ENCODE measurements at regions not wholly inside any gene's neighbourhood (a gene's known extent, or its start where the extent isn't known, plus 50 kb on each side); places are given as distances from the start of the nearest gene placed in this dataset.

DNA sequence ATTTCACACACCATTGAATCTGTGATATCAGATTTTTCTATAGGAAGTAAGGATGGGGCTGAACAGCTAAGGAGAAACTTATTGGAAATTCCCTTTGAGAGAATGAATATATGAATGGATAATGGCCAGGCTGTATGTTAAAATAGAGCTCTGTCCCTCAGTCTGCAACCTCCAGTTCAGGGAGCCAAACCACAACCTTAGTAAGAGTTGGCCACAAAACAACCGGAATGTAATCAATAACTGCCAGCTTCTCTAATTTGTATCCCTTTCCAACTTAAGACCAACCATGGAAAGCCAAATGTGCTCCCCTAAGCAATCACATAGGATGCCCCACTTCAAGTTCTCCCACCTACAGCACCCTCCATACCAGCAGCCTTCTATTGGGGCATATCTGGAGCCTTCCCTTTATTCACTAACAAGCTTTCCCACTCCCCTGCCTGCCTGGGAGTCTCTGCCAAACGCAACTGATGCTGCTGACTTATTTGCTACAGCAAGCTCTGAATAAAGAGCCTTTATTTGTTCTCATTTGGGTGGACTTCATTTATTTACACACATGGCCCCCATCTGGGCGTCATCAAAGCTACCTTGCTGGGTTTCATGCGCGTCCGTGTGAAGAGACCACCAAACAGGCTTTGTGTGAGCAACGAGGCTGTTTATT lies 75.4 kb upstream of the LARS2 start:
- H3K4me1 ChIP-seq (ENCODE audit: insufficient read depth, poor library complexity, severe bottlenecking): no peaks in the 10 kb centered on the region
- no peak overlapping the region for H3K4me3 ChIP-seq (ENCODE audit: severe bottlenecking)
- no peaks in the 10 kb centered on the region for H3K36me3 ChIP-seq (ENCODE audit: low read depth)
- ATAC-seq (ENCODE audit: low read depth) (no peak), DNase-seq (ENCODE audit: low spot score) (no peak)
- no peaks in the 10 kb centered on the region for H3K9me3 ChIP-seq (ENCODE audit: severe bottlenecking)
- peaks cover 4% of the 10 kb centered on the region for H3K27me3 ChIP-seq (ENCODE audit: insufficient read depth, poor library complexity, severe bottlenecking)
- no peak overlapping the region for H3K27ac ChIP-seq (ENCODE audit: poor library complexity, severe bottlenecking)
- TF ChIP-seq, protein P1, sequence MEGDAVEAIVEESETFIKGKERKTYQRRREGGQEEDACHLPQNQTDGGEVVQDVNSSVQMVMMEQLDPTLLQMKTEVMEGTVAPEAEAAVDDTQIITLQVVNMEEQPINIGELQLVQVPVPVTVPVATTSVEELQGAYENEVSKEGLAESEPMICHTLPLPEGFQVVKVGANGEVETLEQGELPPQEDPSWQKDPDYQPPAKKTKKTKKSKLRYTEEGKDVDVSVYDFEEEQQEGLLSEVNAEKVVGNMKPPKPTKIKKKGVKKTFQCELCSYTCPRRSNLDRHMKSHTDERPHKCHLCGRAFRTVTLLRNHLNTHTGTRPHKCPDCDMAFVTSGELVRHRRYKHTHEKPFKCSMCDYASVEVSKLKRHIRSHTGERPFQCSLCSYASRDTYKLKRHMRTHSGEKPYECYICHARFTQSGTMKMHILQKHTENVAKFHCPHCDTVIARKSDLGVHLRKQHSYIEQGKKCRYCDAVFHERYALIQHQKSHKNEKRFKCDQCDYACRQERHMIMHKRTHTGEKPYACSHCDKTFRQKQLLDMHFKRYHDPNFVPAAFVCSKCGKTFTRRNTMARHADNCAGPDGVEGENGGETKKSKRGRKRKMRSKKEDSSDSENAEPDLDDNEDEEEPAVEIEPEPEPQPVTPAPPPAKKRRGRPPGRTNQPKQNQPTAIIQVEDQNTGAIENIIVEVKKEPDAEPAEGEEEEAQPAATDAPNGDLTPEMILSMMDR (IDR thresholded peaks at IDR 0.05; ENCODE audit: poor library complexity, severe bottlenecking): no peak

- H3K36me3 ChIP-seq (ENCODE audit: low read depth): no peaks in the 10 kb centered on the region
- DNase-seq (ENCODE audit: low spot score) (no peak), ATAC-seq (ENCODE audit: low read depth) (no peak)
- TF ChIP-seq, protein P1 (IDR thresholded peaks at IDR 0.05; ENCODE audit: poor library complexity, severe bottlenecking): no peak
- no peaks in the 10 kb centered on the region for H3K9me3 ChIP-seq (ENCODE audit: severe bottlenecking)
- no peak overlapping the region for H3K4me3 ChIP-seq (ENCODE audit: severe bottlenecking)
- H3K27ac ChIP-seq (ENCODE audit: poor library complexity, severe bottlenecking): no peak overlapping the region
- no peaks in the 10 kb centered on the region for H3K4me1 ChIP-seq (ENCODE audit: insufficient read depth, poor library complexity, severe bottlenecking)
- H3K27me3 ChIP-seq (ENCODE audit: insufficient read depth, poor library complexity, severe bottlenecking): peaks cover 4% of the 10 kb centered on the region
Observed at GRCh38 chr3:45313743-45314403, 74.5 kb upstream of the LARS2 start.

GRCh38 chr3:45317710-45318109 lies 70.7 kb upstream of the LARS2 start:
- Histone ChIP-seq H3K4me1 (ENCODE audit: insufficient read depth, poor library complexity, severe bottlenecking) (no peaks in the 10 kb centered on the region), H3K27ac (ENCODE audit: poor library complexity, severe bottlenecking) (no peak overlapping the region), H3K36me3 (ENCODE audit: low read depth) (no peaks in the 10 kb centered on the region), H3K4me3 (ENCODE audit: severe bottlenecking) (no peak overlapping the region), H3K27me3 (ENCODE audit: insufficient read depth, poor library complexity, severe bottlenecking) (no peaks in the 10 kb centered on the region), H3K9me3 (ENCODE audit: severe bottlenecking) (no peaks in the 10 kb centered on the region)
- DNase-seq (ENCODE audit: low spot score) (no peak), ATAC-seq (ENCODE audit: low read depth) (no peak)
- TF ChIP-seq, protein P1 (IDR thresholded peaks at IDR 0.05; ENCODE audit: poor library complexity, severe bottlenecking): no peak

DNA sequence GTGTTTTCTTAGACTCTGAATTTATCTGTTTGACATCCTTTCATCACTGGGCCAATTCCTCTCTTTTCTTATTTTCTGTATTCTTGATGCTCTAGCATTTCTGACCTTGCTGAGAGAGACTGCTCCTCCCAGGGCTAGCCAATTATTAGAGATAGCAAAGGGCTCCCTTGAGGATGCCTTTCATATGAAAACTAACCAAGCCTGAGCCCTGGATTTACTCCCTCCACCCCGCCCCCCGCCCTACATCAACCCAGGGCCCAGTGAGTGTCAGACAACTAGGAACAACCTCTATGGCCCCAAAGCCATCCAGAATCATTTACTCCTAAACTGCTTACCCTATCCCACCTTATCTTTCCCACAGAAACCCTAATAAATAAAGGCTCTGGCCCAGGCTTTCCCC lies 69.7 kb upstream of the LARS2 start:
- H3K36me3 ChIP-seq (ENCODE audit: low read depth): no peaks in the 10 kb centered on the region
- TF ChIP-seq, protein P1 (IDR thresholded peaks at IDR 0.05; ENCODE audit: poor library complexity, severe bottlenecking): no peak
- H3K27me3 ChIP-seq (ENCODE audit: insufficient read depth, poor library complexity, severe bottlenecking): no peaks in the 10 kb centered on the region
- no peak for DNase-seq (ENCODE audit: low spot score)
- no peaks in the 10 kb centered on the region for H3K9me3 ChIP-seq (ENCODE audit: severe bottlenecking)
- H3K27ac ChIP-seq (ENCODE audit: poor library complexity, severe bottlenecking): no peak overlapping the region
- no peak overlapping the region for H3K4me3 ChIP-seq (ENCODE audit: severe bottlenecking)
- no peaks in the 10 kb centered on the region for H3K4me1 ChIP-seq (ENCODE audit: insufficient read depth, poor library complexity, severe bottlenecking)
- no peak for ATAC-seq (ENCODE audit: low read depth)
